ENCODE measurements at regions not wholly inside any gene's neighbourhood (a gene's known extent, or its start where the extent isn't known, plus 50 kb on each side); places are given as distances from the start of the nearest gene placed in this dataset.

DNA sequence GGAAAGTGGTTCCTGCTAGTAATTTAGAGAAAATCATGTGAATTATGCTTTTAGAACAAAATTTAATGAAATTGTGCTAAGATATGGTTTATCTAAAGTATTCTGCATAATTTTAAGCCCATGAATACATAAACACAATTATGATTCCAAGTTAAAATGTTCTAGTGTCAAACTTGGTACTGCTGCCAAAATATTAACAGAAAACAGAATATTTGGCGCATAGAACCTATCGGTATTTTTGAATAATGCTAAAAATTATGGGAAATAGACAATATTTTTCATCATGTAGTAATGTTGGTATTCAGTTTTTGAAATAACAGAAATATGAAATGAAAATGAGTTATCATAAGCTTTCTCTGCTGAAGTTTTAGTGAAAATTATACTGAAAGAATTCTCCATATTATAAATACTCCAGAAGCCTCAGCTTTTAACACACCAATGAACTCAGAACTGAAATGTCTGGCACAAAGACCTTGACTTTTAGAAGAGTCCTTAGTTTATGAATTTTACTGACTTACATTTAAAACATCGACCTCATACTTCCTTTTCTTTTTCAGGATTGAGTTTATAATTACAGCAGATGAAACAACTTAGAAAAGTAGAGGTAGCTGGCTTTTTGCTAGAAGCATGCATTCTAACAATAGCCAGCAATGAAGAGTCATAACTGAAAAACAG, 1192.3 kb upstream of the GJE1 start:
- Histone ChIP-seq H3K4me3 (ENCODE audit: low read length) (no peak overlapping the region), H3K27me3 (replicated peaks; ENCODE audit: insufficient read depth, low read length) (no peaks in the 10 kb centered on the region), H3K9me2 (replicated peaks; ENCODE audit: insufficient read depth, low read length) (no peaks in the 10 kb centered on the region), H2AFZ (ENCODE audit: low read length) (no peak overlapping the region), H4K20me1 (ENCODE audit: insufficient read depth, low read length) (no peaks in the 10 kb centered on the region), H3F3A (ENCODE audit: insufficient read depth, low read length) (no peaks in the 10 kb centered on the region), H3K9me3 (replicated peaks; ENCODE audit: insufficient read depth, low read length) (0 out of 2 replicates have a peak, but pooled peaks cover 4% of the 10 kb centered on the region), H3K4me2 (ENCODE audit: low read depth, low read length) (no peak overlapping the region), H3K4me1 (ENCODE audit: low read length) (no peaks in the 10 kb centered on the region), H3K9ac (ENCODE audit: low read length) (no peak overlapping the region), H3K27ac (ENCODE audit: low read length) (no peak overlapping the region), H3K36me3 (replicated peaks; ENCODE audit: insufficient read depth, low read length) (no peaks in the 10 kb centered on the region), H3K79me2 (ENCODE audit: low read length) (no peaks in the 10 kb centered on the region)
- DNase-seq = no peak
- TF ChIP-seq, protein P1, sequence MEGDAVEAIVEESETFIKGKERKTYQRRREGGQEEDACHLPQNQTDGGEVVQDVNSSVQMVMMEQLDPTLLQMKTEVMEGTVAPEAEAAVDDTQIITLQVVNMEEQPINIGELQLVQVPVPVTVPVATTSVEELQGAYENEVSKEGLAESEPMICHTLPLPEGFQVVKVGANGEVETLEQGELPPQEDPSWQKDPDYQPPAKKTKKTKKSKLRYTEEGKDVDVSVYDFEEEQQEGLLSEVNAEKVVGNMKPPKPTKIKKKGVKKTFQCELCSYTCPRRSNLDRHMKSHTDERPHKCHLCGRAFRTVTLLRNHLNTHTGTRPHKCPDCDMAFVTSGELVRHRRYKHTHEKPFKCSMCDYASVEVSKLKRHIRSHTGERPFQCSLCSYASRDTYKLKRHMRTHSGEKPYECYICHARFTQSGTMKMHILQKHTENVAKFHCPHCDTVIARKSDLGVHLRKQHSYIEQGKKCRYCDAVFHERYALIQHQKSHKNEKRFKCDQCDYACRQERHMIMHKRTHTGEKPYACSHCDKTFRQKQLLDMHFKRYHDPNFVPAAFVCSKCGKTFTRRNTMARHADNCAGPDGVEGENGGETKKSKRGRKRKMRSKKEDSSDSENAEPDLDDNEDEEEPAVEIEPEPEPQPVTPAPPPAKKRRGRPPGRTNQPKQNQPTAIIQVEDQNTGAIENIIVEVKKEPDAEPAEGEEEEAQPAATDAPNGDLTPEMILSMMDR (IDR thresholded peaks at IDR 0.05; ENCODE audit: low read length) = no peak
- TF ChIP-seq EZH2phosphoT487 (IDR thresholded peaks at IDR 0.05; ENCODE audit: low read length) (no peak), EZH2 (optimal IDR thresholded peaks at IDR 0.05; ENCODE audit: low read depth, low read length) (no peak)

DNA sequence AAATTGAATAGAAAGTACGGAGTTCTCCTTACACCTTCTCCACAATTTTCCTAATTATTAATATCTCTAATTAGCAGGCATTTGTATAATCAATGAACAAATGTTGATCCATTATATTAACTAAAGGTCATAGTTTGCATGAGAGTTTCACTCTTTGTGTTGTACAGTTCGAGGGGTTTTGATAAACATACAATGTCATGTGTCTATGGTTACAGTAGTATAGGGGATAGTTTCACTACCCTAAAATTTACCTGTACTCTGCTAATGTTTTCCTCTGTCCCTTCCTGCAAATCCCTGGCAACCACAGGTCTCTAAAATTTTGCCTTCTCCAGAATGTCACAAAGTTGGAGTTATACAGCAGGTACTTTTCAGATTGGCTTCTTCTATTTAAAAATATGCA, 1199.8 kb upstream of the GJE1 start:
- Histone ChIP-seq H3K9ac (ENCODE audit: low read length) (no peak overlapping the region), H2AFZ (ENCODE audit: low read length) (no peak overlapping the region), H3K4me2 (ENCODE audit: low read depth, low read length) (no peak overlapping the region), H3K79me2 (ENCODE audit: low read length) (no peaks in the 10 kb centered on the region), H3K4me3 (ENCODE audit: low read length) (no peak overlapping the region), H3K9me3 (replicated peaks; ENCODE audit: insufficient read depth, low read length) (no peaks in the 10 kb centered on the region), H4K20me1 (ENCODE audit: insufficient read depth, low read length) (no peaks in the 10 kb centered on the region), H3K9me2 (replicated peaks; ENCODE audit: insufficient read depth, low read length) (no peaks in the 10 kb centered on the region), H3K27me3 (replicated peaks; ENCODE audit: insufficient read depth, low read length) (no peaks in the 10 kb centered on the region), H3K4me1 (ENCODE audit: low read length) (no peaks in the 10 kb centered on the region), H3K36me3 (replicated peaks; ENCODE audit: insufficient read depth, low read length) (no peaks in the 10 kb centered on the region), H3K27ac (ENCODE audit: low read length) (no peak overlapping the region), H3F3A (ENCODE audit: insufficient read depth, low read length) (no peaks in the 10 kb centered on the region)
- TF ChIP-seq, protein P1 (IDR thresholded peaks at IDR 0.05; ENCODE audit: low read length) = no peak
- DNase-seq = no peak

DNA sequence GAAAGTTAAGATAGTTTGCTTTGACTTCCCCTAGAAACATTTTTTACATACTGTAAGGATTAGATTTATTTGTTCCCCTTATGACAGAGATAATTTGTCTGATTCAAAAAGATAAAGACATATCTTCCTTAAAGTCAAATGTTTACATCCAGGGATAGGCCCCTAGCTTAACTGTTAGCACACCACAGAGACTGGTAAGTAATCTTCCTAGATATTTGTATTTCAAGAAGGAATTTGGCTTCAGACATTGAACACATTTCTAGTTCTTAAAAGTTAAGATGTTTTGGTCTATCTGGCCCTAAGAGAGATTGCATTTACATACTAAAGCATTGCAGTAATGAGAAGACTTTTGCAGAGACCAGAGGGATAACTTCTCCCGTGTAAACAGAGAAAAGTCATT, 1201.1 kb upstream of the GJE1 start:
- no peaks in the 10 kb centered on the region for H3K79me2 ChIP-seq (ENCODE audit: low read length)
- no peaks in the 10 kb centered on the region for H3K36me3 ChIP-seq (replicated peaks; ENCODE audit: insufficient read depth, low read length)
- no peak overlapping the region for H3K9ac ChIP-seq (ENCODE audit: low read length)
- H3K4me2 ChIP-seq (ENCODE audit: low read depth, low read length) = no peak overlapping the region
- H3K9me2 ChIP-seq (replicated peaks; ENCODE audit: insufficient read depth, low read length) = no peaks in the 10 kb centered on the region
- no peak overlapping the region for H2AFZ ChIP-seq (ENCODE audit: low read length)
- no peaks in the 10 kb centered on the region for H3K27me3 ChIP-seq (replicated peaks; ENCODE audit: insufficient read depth, low read length)
- H4K20me1 ChIP-seq (ENCODE audit: insufficient read depth, low read length) = no peaks in the 10 kb centered on the region
- DNase-seq = no peak
- no peak overlapping the region for H3K4me3 ChIP-seq (ENCODE audit: low read length)
- no peak overlapping the region for H3K27ac ChIP-seq (ENCODE audit: low read length)
- TF ChIP-seq EZH2 (optimal IDR thresholded peaks at IDR 0.05; ENCODE audit: low read depth, low read length) = no peak
- TF ChIP-seq EZH2phosphoT487 (IDR thresholded peaks at IDR 0.05; ENCODE audit: low read length) = no peak
- TF ChIP-seq, protein P1 (IDR thresholded peaks at IDR 0.05; ENCODE audit: low read length) = no peak
- no peaks in the 10 kb centered on the region for H3F3A ChIP-seq (ENCODE audit: insufficient read depth, low read length)
- H3K9me3 ChIP-seq (replicated peaks; ENCODE audit: insufficient read depth, low read length) = no peaks in the 10 kb centered on the region
- H3K4me1 ChIP-seq (ENCODE audit: low read length) = no peaks in the 10 kb centered on the region
